Astrocyte of the cerebellum (primary cell): ENCODE measurements at regions not wholly inside any gene's neighbourhood (a gene's known extent, or its start where the extent isn't known, plus 50 kb on each side); places are given as distances from the start of the nearest gene placed in this dataset.
A peak's percentile ranks its signal among the peaks of the same experiment; 100 is the strongest.

Experiments
- DNase-seq: peaks from one replicate; pipeline ENCODE4 v3.0.0-alpha.2; 2011; ENCODE audit warnings: low read depth
- H3K4me3 ChIP-seq: 2 replicates; pipeline ENCODE4 v1.5.1; 2011; ENCODE audit warnings: mild to moderate bottlenecking, low read depth, low read length, moderate library complexity
- in situ Hi-C: cut with HindIII; loops from 2 replicates; pipeline ENCODE4 v1.10.0; 2017; ENCODE audit warnings: low sequenced_read_pairs
- TF ChIP-seq, protein P1 (sequence below): IDR thresholded peaks from 2 replicates; pipeline ENCODE4 v1.5.1; 2012; ENCODE audit warnings: low read length, low read depth, moderate library complexity, mild to moderate bottlenecking; ENCODE audit errors: missing control alignments

- DNase-seq, result no peak
- in situ Hi-C loops, result no loop called here
- TF ChIP-seq, protein P1, sequence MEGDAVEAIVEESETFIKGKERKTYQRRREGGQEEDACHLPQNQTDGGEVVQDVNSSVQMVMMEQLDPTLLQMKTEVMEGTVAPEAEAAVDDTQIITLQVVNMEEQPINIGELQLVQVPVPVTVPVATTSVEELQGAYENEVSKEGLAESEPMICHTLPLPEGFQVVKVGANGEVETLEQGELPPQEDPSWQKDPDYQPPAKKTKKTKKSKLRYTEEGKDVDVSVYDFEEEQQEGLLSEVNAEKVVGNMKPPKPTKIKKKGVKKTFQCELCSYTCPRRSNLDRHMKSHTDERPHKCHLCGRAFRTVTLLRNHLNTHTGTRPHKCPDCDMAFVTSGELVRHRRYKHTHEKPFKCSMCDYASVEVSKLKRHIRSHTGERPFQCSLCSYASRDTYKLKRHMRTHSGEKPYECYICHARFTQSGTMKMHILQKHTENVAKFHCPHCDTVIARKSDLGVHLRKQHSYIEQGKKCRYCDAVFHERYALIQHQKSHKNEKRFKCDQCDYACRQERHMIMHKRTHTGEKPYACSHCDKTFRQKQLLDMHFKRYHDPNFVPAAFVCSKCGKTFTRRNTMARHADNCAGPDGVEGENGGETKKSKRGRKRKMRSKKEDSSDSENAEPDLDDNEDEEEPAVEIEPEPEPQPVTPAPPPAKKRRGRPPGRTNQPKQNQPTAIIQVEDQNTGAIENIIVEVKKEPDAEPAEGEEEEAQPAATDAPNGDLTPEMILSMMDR, result no peak
- H3K4me3 ChIP-seq, result no peak overlapping the region
Measured at GRCh38 chr2:146349334-146349733, 1495.5 kb upstream of the ACVR2A start.

- H3K4me3 ChIP-seq, result no peak overlapping the region
- TF ChIP-seq, protein P1, result no peak
- in situ Hi-C loops, result no loop called here
- no peak for DNase-seq
Measured at GRCh38 chr2:146324951-146325350, 1519.9 kb upstream of the ACVR2A start.

- in situ Hi-C loops, result no loop called here
- TF ChIP-seq, protein P1, result no peak
- no peak overlapping the region for H3K4me3 ChIP-seq
- peak; percentile 80 for DNase-seq
Measured at GRCh38 chr2:146323564-146323963, 1521.3 kb upstream of the ACVR2A start.

GRCh38 chr2:146321175-146321574 is 1523.7 kb upstream of the ACVR2A start:
- H3K4me3 ChIP-seq, result no peak overlapping the region
- no peak for DNase-seq
- in situ Hi-C loops, result no loop called here
- TF ChIP-seq, protein P1, result no peak

GRCh38 chr2:146317959-146318358 is 1526.9 kb upstream of the ACVR2A start:
- in situ Hi-C loops, result no loop called here
- TF ChIP-seq, protein P1, result no peak
- DNase-seq, result no peak
- H3K4me3 ChIP-seq, result no peak overlapping the region

- no peak overlapping the region for H3K4me3 ChIP-seq
- DNase-seq, result no peak
- TF ChIP-seq, protein P1, result no peak
- in situ Hi-C loops, result no loop called here
Measured at GRCh38 chr2:146312899-146313298, 1531.9 kb upstream of the ACVR2A start.

- DNase-seq, result no peak
- no peak overlapping the region for H3K4me3 ChIP-seq
- TF ChIP-seq, protein P1, result no peak
- in situ Hi-C loops, result no loop called here
Measured at GRCh38 chr2:146305164-146305563, 1539.7 kb upstream of the ACVR2A start.
